ENCODE measurements at regions not wholly inside any gene's neighbourhood (a gene's known extent, or its start where the extent isn't known, plus 50 kb on each side); places are given as distances from the start of the nearest gene placed in this dataset.

DNA sequence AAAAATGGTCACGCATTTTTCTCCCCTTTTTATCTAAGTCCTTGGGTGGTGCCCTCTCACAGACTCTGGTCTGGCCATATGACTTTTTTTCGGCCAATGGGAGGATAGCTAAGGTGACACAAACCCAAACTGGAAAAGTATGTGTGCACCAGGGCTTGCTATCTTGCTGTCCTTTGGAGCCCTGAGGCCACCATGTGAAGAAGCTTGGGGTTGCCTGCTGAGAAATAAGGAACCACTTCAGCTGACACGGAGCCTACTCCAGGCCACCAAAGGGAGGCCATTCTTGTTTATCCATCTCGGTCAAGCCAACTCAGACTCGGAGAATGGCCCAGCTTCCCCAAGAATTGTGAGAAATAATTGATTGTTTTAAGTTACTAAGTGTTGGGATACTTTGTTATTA is 111.4 kb upstream of the ZFHX3 start:
- no peak for ATAC-seq

DNA sequence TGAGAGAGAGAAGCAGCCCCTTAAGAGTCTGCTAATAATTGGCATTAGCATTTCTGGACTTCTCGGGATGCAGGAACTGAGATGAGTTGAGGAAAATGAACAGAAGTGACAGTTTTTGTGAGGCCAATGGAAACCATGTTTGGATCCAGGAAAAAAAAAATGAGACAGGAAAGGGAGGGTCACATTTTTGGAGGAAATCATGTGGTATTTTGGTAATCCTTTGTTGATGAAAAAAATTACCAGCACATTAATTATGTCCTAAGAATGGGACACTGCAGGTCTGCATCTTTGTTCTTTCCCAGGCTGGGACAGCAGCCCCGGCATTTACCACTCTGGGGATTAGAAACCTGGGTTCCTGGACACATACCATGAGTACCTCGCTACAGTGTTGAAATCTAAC is 109.9 kb upstream of the ZFHX3 start:
- no peak for ATAC-seq
- no peak for DNase-seq
- intact Hi-C loops (cut with DNase I), result no loop called here

More for the DNA sequence above, 111.4 kb upstream of the ZFHX3 start:
- no peak for DNase-seq
- intact Hi-C loops (cut with DNase I), result no loop called here

DNA sequence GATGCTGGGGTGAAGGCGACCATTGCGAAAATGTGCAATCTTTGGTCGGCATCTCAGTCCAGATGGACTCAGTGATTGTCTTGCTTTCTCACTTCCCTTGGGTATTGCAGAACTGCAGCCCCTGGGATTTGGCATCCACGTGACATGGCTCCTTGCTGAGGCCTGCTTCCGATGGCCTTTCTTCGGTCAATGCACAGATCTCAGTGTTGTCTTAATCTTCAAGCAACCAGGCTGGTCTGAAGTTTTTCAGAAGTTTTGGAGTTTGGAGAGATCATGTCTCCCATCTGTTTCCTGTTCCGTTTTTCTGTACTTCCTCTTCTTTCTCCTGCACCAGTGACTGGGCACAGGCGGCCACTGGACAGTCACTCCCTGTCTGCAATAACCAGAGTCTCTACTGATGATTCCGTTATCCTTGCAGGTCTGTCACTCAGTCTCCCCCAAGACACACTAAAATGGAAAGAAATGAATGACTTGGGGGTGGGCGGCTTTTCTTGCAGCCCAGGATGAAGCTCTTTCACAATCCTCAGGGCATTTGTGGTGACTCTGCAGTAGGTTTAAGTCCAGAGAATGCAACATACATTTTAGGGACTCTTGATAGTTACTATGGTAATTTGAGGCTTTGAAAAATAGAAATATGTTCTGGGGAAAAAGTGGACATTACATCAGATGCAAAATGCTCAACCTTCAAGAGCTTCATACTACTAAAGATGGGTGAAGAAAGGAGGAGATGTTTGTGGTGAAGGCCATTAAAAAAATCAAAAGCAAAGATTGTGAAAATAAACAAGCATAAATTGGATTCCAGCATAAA is 106.3 kb upstream of the ZFHX3 start:
- peak; percentile 50 for DNase-seq
- ATAC-seq, result peak; percentile 80 to 86

GRCh38 chr16:73152386-73153125 is 104.6 kb upstream of the ZFHX3 start:
- ATAC-seq, result no peak
- intact Hi-C loops (cut with DNase I), result no loop called here
- DNase-seq, result no peak

More for the DNA sequence above, 106.3 kb upstream of the ZFHX3 start:
- intact Hi-C loops (cut with DNase I), result no loop called here

DNA sequence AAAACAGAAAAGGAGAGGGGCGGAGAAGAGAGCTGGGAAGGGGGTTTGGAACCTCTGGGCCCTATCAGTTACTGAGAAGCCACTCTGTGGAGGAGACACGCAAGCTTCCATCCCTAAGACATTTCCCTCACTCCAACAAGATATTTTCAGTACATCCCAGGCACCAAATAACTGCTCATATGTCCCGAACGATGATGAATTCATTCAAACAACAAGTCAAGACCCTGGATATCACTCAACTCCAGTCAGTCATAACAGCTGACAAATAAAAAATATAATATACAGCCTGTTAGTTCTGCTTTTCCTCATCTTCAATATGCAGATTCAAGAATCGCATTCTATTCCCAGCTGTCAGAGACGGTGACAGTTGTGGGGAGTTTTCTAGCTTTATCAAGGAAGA is 104.0 kb upstream of the ZFHX3 start:
- ATAC-seq, result no peak
- intact Hi-C loops (cut with DNase I), result no loop called here

DNA sequence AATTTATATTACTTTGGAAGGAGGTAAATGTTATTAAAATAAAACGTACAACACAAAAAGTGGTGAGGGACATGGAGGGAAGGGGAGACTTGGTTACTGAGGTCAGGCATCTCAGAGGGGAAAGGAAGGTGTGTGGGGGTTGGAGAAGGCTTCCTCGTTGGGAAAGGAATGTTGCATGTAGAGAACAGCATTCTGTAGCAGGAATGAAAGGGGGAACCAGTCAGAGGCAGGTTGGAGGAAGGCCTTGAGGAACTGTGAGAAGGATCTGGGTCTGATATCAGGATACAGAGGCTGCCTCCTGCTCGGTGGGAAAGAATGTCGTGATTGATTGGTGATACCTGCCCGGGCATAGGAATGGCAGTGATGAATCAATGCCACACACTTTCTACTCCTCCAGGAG is 103.3 kb upstream of the ZFHX3 start:
- DNase-seq, result no peak
- intact Hi-C loops (cut with DNase I), result no loop called here
- ATAC-seq, result no peak

More for the DNA sequence above, 104.0 kb upstream of the ZFHX3 start:
- no peak for DNase-seq

DNA sequence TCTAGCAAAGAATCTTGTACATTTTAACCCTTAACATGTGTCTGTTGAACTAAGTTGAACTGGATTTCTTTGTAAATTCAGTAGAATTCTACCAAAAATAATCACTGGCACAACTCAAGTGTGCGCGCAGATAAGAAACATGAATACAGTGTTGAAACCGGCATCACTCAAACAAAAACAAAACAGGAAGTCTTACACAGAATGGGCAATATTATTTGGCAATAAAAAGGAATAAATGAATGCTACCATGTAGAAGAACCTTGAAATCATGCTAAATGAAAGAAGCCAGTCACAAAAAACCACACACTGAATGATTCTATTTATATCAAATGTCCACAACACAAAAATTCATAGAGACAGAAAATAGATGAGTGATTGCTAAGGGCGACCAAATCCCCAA is 102.9 kb upstream of the ZFHX3 start:
- intact Hi-C loops (cut with DNase I), result no loop called here

GRCh38 chr16:73149334-73149733 is 101.4 kb upstream of the ZFHX3 start:
- DNase-seq (no peak), ATAC-seq (no peak)
- intact Hi-C loops (cut with DNase I), result no loop called here

More for the DNA sequence above, 102.9 kb upstream of the ZFHX3 start:
- ATAC-seq, result no peak
- no peak for DNase-seq

- intact Hi-C loops (cut with DNase I), result no loop called here
- no peak for ATAC-seq
- DNase-seq, result no peak
These were observed 100.0 kb upstream of the ZFHX3 start for GRCh38 chr16:73147958-73148357.

DNA sequence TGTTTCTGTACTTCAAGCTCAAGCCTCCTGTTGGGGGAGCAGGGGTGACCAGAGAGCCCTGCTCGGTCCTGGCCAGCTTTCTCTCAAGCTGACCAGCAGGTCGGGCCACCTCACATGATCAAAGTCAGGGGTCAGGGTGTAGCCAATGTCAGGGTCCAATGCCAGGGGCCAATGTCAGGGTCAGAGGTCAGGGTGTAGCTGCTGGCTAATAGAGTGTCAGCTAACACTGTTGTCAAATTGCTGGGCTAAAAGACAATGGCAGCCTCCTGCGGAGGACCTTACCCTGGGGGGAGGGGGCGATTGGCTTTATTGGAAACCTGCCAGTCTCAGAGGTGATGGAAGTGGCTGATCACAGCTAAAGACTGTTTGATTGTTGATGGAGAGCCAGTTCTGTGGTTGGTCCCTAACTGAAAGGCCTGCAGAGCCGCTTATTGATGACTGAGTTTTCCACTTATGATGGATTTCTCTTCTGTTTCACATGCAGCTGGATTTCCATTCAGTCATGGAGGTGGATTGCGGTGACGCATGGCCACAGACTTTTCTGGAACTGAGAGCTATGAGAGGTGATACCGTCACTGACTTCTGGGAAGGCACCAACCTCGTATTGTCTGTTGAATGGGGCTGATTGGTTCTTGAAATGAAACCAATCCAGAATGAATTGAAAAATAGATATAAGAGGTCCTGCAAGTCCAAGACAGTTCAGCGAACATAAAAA is 97.4 kb upstream of the ZFHX3 start:
- intact Hi-C loops (cut with DNase I), result no loop called here
- no peak for DNase-seq
- ATAC-seq, result no peak

DNA sequence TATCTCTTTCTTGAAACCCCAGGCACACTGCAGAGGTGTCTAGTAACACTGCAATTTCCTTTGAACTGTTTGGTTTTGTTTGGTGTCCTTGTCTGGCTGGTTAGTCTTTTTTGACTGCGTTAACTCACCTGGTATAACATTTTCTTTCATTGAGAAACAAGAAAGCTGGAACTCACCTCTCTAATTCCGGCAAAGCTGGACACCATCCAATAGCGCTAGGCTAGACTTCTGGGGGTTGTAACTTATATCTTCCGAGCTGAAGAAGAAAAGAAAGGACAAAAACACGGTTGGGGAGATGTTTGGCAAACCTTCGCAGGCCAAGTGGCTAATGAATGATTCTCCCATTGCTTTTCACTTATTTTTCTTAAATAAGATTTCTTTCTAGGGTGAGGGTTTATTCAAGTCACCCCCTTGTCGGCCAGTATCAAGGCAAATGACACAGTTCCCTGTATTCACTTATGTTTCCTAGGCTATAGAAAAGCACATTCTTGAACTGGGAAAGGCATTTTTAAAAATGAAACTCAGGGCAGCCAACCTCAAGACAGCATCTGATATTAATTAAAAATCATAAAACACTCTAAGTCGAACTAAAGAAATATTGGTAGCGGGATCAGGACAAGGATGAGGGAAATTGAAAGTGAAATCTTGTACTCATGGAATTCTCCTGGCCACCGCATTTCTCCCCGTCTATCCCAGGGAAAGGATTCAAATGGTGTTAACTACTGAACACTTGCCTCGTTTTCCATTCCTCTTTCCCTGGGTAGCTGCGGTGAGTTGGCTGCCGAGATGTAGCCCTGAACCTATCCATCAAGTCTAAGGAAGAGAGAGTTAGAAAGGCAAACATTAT is 95.9 kb upstream of the ZFHX3 start:
- ATAC-seq, result peak; percentile 24 to 41
- no peak for DNase-seq
- intact Hi-C loops (cut with DNase I), result no loop called here

GRCh38 chr16:73143002-73143401 is 95.1 kb upstream of the ZFHX3 start:
- intact Hi-C loops (cut with DNase I), result no loop called here
- DNase-seq (no peak), ATAC-seq (peak; percentile 24 to 29)

DNA sequence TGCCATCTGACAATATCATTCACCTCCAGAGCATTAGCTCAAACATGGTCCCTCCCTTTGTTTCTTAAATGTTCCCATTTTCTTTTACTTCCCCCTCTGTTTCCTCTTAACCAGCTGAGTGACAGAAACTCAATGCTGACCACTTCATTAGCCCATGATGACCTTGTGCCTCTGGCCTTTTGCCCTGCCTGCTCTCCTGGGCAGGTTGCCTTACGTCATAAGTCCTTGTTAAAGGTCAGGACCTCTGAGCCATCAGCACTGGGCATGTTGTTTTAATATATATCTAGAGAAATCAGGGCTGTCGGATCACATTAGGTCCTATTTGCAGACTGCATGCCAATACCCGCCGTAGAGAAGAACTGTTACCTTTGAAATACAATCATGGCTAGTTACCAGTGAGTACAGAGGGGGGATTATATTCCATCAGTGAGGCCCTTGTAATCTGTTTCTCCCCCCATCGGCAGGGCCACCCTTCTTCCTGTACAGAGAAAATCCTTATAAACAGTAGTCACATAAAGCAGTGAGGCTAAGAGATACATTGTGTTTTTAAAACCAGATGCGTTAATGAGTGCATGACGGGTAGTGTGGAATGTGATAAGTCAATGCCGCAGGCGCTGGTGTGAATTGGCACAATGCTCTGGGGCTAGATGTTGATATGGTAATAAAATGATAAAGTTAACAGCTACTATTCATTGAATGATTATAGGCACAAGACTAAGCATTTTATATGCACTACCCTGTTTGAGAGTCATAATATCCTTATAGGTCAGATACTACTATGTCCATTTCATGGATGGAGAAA is 94.3 kb upstream of the ZFHX3 start:
- ATAC-seq (no peak), DNase-seq (no peak)
- intact Hi-C loops (cut with DNase I), result no loop called here

DNA sequence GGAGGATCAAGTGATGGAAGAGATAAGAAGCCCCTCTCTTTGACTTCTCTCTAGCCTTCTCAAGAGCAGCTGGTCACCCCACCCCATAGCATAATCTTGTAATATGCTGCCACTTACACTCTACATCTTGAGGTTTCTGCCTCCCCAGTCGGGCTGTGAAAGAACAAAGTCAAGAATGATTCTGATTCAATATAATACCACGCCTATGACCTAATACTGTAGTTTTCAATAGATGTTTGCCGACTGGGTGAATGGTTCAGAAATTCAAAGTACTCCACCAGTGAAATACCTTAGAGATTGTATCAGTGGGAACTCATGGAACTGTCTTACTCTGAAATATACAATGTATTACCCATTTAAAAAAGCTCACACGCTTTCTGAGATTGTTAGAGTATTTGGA is 93.0 kb upstream of the ZFHX3 start:
- intact Hi-C loops (cut with DNase I), result no loop called here
- ATAC-seq, result no peak
- DNase-seq, result no peak

DNA sequence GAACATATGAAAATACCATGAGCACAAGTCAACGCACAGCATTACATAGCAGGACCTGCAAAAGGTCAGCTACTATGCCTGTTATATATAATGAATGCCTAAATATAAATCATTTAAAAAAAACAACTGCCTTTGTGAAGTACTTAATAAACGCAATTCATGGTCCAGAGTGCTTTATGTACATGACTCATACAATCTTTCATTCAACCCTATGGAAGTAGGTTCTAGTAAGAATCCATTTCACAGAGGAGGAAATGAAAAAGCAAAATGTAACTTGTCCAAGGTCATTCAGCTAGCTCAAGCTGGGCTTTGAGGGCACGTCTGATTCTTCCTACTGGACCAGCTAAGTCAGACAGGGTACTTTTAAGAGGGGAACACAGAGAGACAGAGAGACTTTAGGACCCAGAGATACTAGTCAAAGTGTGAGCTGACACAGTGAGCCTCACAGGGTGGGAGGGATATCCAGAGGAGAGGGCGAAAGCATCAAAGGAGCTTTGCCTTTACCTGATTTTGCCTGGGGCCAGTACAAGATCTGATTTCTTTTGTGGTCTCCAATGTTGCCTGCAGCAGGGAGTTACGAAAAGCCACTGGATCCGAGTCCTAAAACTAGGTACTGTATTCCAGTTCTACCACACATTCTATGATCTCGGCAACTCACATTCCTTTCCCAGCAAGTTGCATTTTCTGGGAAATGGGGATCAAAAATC is 83.4 kb upstream of the ZFHX3 start:
- intact Hi-C loops (cut with DNase I), result no loop called here
- DNase-seq (no peak), ATAC-seq (no peak)

DNA sequence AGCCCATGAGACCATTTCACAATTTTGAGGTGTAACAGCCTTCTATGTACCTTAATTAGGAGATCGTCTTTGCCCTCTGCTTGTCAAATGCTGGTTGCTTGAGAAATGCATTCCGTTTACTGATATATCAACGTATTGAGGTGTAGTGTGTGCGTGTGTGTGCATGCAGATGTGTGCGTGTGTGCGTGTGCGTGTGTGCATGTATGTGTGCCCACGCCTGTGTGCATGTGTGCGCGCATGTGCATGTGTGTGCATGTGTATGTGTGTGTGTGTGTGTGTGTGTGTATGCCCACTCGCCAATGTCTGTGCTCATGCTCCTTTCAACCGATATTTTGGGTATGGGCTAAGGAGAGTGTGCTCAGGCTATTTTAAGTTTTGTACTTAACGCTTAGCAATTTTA is 81.5 kb upstream of the ZFHX3 start:
- DNase-seq (no peak), ATAC-seq (no peak)
- intact Hi-C loops (cut with DNase I), result no loop called here

GRCh38 chr16:73126525-73126853 is 78.6 kb upstream of the ZFHX3 start:
- DNase-seq (peak; percentile 54), ATAC-seq (peak; percentile 48 to 54)
- intact Hi-C loops (cut with DNase I), result no loop called here
